ENCODE measurements at regions not wholly inside any gene's neighbourhood (a gene's known extent, or its start where the extent isn't known, plus 50 kb on each side); places are given as distances from the start of the nearest gene placed in this dataset.

DNA sequence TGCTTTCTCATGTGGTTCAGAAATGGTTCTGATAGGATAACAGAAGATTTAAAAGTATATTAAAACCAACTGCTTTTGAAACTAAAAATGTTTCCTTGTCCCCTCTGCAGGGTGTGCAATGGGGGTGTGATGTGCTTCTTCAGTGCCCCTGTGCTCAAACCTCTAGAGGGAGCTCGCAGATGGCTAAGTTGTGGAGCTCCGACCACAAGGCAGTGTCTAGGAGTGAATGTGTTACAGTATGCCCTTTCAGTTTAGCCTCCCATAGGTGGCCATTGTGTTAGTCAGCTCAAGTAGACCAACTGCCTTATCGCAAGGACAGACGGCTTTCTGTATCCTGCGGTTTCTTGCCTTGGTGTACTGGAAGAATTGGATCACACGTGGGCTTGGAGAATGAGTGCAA is 130.5 kb downstream of the TENT5D start:
- TF ChIP-seq, protein P1, sequence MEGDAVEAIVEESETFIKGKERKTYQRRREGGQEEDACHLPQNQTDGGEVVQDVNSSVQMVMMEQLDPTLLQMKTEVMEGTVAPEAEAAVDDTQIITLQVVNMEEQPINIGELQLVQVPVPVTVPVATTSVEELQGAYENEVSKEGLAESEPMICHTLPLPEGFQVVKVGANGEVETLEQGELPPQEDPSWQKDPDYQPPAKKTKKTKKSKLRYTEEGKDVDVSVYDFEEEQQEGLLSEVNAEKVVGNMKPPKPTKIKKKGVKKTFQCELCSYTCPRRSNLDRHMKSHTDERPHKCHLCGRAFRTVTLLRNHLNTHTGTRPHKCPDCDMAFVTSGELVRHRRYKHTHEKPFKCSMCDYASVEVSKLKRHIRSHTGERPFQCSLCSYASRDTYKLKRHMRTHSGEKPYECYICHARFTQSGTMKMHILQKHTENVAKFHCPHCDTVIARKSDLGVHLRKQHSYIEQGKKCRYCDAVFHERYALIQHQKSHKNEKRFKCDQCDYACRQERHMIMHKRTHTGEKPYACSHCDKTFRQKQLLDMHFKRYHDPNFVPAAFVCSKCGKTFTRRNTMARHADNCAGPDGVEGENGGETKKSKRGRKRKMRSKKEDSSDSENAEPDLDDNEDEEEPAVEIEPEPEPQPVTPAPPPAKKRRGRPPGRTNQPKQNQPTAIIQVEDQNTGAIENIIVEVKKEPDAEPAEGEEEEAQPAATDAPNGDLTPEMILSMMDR (IDR thresholded peaks at IDR 0.05) = no peak
- TF ChIP-seq POLR2A (IDR thresholded peaks at IDR 0.05) = no peak
